ENCODE measurements at regions not wholly inside any gene's neighbourhood (a gene's known extent, or its start where the extent isn't known, plus 50 kb on each side); places are given as distances from the start of the nearest gene placed in this dataset.

DNA sequence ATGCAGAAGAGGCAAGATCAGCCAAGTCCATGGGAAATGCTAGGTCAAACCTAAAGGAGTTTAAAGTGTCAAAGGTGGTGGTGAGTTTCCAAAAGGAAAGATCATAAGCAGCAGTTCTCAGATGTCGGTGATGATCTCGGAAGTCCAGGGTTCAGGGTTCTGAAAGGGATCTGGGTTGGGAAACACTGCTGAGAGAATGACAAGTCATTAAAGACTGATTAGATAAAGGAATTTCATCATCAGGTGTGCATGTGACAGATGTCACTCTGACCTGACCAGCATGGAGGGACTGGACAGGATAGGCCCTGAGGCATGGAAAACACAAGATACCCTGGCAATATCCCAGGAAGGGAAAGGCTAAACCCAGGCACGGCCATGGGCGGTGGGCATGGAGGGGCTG, 195.7 kb upstream of the TBL1X start:
- Histone ChIP-seq H3K27ac (no peak overlapping the region), H3K4me3 (no peak overlapping the region), H3K4me1 (no peaks in the 10 kb centered on the region), H3K27me3 (no peaks in the 10 kb centered on the region), H3K36me3 (ENCODE audit: low read depth, missing control alignments) (no peaks in the 10 kb centered on the region), H3K9me3 (no peaks in the 10 kb centered on the region)
- intact Hi-C loops (cut with DNase I; ENCODE audit: low total_unique reads) = no loop called here
- WGBS, 2 donors = 86% methylated on average over 4 of the region's 4 CpGs
- no peak for TF ChIP-seq POLR2A (IDR thresholded peaks at IDR 0.05)
- TF ChIP-seq, protein P1, sequence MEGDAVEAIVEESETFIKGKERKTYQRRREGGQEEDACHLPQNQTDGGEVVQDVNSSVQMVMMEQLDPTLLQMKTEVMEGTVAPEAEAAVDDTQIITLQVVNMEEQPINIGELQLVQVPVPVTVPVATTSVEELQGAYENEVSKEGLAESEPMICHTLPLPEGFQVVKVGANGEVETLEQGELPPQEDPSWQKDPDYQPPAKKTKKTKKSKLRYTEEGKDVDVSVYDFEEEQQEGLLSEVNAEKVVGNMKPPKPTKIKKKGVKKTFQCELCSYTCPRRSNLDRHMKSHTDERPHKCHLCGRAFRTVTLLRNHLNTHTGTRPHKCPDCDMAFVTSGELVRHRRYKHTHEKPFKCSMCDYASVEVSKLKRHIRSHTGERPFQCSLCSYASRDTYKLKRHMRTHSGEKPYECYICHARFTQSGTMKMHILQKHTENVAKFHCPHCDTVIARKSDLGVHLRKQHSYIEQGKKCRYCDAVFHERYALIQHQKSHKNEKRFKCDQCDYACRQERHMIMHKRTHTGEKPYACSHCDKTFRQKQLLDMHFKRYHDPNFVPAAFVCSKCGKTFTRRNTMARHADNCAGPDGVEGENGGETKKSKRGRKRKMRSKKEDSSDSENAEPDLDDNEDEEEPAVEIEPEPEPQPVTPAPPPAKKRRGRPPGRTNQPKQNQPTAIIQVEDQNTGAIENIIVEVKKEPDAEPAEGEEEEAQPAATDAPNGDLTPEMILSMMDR (IDR thresholded peaks at IDR 0.05) = no peak
- no peak for DNase-seq

DNA sequence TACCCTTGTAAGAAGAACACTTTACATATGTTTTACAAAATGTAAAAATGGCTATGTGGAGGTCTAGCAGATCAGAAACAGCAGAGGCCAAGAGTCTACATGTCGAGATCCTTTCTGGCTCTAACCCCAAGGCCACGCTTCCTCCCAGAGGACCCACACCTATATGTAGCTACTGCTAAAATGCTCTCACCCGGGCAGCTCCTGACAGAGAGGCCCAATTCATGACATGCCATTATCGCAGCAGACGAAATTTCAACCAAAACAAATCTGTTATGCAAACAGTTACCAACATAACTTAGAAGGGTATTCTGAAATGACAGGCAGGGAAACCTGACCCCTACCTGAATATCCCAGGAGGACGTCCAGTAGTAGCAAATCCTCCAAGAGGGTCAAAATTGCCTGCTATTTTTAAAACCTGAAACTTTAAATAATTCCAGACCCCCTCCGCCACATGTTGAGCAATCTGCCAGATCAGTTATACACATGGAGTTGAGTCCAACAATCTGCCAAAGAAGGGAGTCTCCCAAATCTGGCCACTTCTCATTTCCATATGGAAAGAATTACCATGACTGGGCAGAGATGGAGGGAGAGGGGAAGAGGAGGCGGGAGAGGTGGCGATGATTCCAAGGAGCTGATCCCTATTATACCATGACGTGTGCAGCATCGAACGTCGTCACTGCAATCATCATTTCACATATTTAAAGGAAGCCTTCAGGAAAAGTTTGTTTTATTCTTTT, 192.9 kb upstream of the TBL1X start:
- TF ChIP-seq, protein P1 (IDR thresholded peaks at IDR 0.05) = no peak
- no peak for TF ChIP-seq POLR2A (IDR thresholded peaks at IDR 0.05)
- Histone ChIP-seq H3K27ac (no peak overlapping the region), H3K36me3 (ENCODE audit: low read depth, missing control alignments) (no peaks in the 10 kb centered on the region), H3K9me3 (no peaks in the 10 kb centered on the region), H3K4me1 (no peaks in the 10 kb centered on the region), H3K27me3 (no peaks in the 10 kb centered on the region), H3K4me3 (no peak overlapping the region)
- 89 to 95% methylated on average over 10 to 13 of the region's 13 CpGs for WGBS, 2 donors
- intact Hi-C loops (cut with DNase I; ENCODE audit: low total_unique reads) = no loop called here
- DNase-seq = no peak

DNA sequence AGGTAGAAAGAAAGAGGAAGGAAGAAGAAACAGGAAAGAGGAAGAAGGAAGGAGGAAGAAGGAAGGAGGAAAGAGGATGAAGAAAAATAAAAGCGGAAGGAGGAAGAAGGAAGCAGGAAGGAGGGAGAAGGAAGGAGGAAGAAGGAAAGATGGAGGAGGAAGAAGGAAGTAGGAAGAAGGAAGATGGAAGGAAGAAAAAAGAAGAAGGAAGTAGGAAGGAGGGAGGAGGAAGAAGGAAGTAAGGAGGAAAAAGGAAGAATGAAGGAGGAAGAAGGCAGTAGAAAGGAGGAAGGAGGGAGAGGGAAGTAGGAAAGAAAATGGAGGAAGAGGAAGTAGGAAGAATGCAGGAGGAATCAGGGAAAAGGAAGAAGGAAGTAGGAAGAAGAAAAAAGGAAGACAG, 191.1 kb upstream of the TBL1X start:
- Histone ChIP-seq H3K36me3 (ENCODE audit: low read depth, missing control alignments) (no peaks in the 10 kb centered on the region), H3K27me3 (no peaks in the 10 kb centered on the region), H3K9me3 (no peaks in the 10 kb centered on the region), H3K27ac (no peak overlapping the region), H3K4me3 (no peak overlapping the region), H3K4me1 (no peaks in the 10 kb centered on the region)
- TF ChIP-seq, protein P1 (IDR thresholded peaks at IDR 0.05) = no peak
- no peak for TF ChIP-seq POLR2A (IDR thresholded peaks at IDR 0.05)
- 91 to 100% methylated on average over 1 of the region's 1 CpG for WGBS, 2 donors
- DNase-seq = no peak
- intact Hi-C loops (cut with DNase I; ENCODE audit: low total_unique reads) = no loop called here

DNA sequence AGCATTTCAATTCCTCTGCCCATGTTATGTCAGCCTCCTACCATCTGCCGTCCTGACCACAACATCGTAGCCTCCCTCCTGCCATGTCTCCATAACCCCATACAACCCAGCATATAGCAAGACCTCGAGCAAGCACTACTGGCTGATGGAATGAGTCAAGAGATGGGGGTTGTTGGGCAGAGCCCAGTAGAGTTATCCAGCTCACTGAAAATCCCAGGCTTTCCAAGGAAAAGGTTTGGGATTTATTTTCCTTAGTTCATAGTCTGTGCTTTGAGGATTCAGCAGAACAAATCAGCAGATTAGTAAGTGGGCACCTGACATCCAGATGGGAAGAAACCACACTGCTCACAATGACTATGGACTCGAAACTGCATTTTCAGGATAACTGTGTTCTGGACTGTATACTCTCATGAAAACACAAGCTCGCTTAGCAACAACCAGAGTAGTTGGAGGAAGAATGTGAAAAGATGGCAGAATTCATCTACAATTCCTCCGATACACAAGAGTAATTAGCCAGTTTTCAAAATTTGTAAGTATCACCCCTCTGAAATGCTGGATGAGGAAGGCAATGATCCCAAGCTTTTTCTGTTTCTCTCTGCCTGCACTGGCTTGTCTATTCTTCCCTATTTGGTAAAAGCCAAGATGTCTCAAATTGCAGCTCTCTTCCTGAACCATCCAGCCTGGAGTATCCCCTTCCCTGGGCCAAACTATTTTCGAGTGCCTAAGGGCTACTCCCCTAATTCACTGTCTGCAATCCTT, 186.2 kb upstream of the TBL1X start:
- intact Hi-C loops (cut with DNase I; ENCODE audit: low total_unique reads) = no loop called here
- Histone ChIP-seq H3K4me3 (no peak overlapping the region), H3K9me3 (no peaks in the 10 kb centered on the region), H3K27me3 (no peaks in the 10 kb centered on the region), H3K4me1 (no peaks in the 10 kb centered on the region), H3K36me3 (ENCODE audit: low read depth, missing control alignments) (no peaks in the 10 kb centered on the region), H3K27ac (peak overlapping the region in 1 of 2 donors; percentile 61)
- DNase-seq = no peak
- whole genome bisulfite sequencing, 2 donors = 64 to 67% methylated on average over 7 of the region's 7 CpGs
- TF ChIP-seq POLR2A (IDR thresholded peaks at IDR 0.05) = no peak
- TF ChIP-seq, protein P1 (IDR thresholded peaks at IDR 0.05) = no peak
